Sigmoid colon (tissue), 6 donors: ENCODE measurements at regions not wholly inside any gene's neighbourhood (a gene's known extent, or its start where the extent isn't known, plus 50 kb on each side); places are given as distances from the start of the nearest gene placed in this dataset.

Experiments
- DNase-seq: peaks from one replicate; pipeline ENCODE4 v3.0.0-alpha.2; 2019
- H3K27ac ChIP-seq, 4 donors: fragments of 200-600 bp; sonication (generic); one replicate each; pipeline ENCODE4 v1.5.1; 2016 to 2019; ENCODE audit warnings: mild to moderate bottlenecking in 1 of 4
- H3K27me3 ChIP-seq, 3 donors: fragments of 200-600 bp; sonication (generic); one replicate each; pipeline ENCODE4 v1.5.1; 2019; ENCODE audit warnings: mild to moderate bottlenecking in 1 of 3
- H3K36me3 ChIP-seq, 4 donors: fragments of 200-600 bp; sonication (generic); one replicate each; pipeline ENCODE4 v1.5.1; 2016 to 2019
- H3K4me1 ChIP-seq, 4 donors: fragments of 200-600 bp; sonication (generic); one replicate each; pipeline ENCODE4 v1.5.1; 2017 to 2019
- H3K4me3 ChIP-seq, 4 donors: fragments of 200-600 bp; sonication (generic); one replicate each; pipeline ENCODE4 v1.5.1; 2017 to 2019; ENCODE audit warnings: mild to moderate bottlenecking in 2 of 4, moderate library complexity in 1 of 4
- H3K9me3 ChIP-seq, 4 donors: fragments of 200-600 bp in 3 of 4; sonication (generic) in 3 of 4; one replicate each; pipeline versions ENCODE4 v1.5.1 to v1.6.1; 2013 to 2019
- EP300 ChIP-seq, 4 donors: sonication (generic); formaldehyde crosslinking; IDR thresholded peaks; one replicate each; pipeline ENCODE4 v1.6.1; 2017; ENCODE audit warnings: antibody characterized with exemption in 4 of 4
- POLR2A ChIP-seq, 2 donors: fragments of 450-650 bp; IDR thresholded peaks; one replicate each; pipeline ENCODE4 v1.6.1; 2016; ENCODE audit warnings: antibody characterized with exemption in 2 of 2, mild to moderate bottlenecking in 2 of 2, moderate library complexity in 2 of 2
- POLR2AphosphoS5 ChIP-seq, 4 donors: sonication (generic); formaldehyde crosslinking; IDR thresholded peaks; one replicate each; pipeline ENCODE4 v1.6.1; 2017; ENCODE audit warnings: antibody characterized with exemption in 4 of 4
- WGBS, 2 donors: extraction: QIAGEN DNeasy Blood & Tissue Kit; methylation state at CpG; one replicate each; pipeline ENCODE4 v1.1.7; 2013; 5-methylcytosine and 5-hydroxymethylcytosine counted together
- intact Hi-C: fragments of 100-400 bp; cut with DNase I; formaldehyde crosslinking; loops from one replicate; pipeline ENCODE4 v1.15.1; 2023
- TF ChIP-seq, protein P1 (sequence below), 4 experiments: fragments of 450-650 bp in 3 of 4; fragments of 200-600 bp in 1 of 4; IDR thresholded peaks; one replicate each; pipeline ENCODE4 v1.5.1; 2016 to 2019; ENCODE audit warnings: antibody characterized with exemption in 4 of 4, mild to moderate bottlenecking in 3 of 4, moderate library complexity in 2 of 4
- donor health status: healthy with polysubstance abuse.
- donor health status: healthy.

GRCh38 chr1:163725551-163725950 lies 403.8 kb downstream of the NUF2 start:
- intact Hi-C loops = no loop called here

GRCh38 chr1:163730411-163730821 lies 408.7 kb downstream of the NUF2 start:
- Histone ChIP-seq H3K27ac (no peak overlapping the region), H3K9me3 (no peaks in the 10 kb centered on the region), H3K4me1 (no peaks in the 10 kb centered on the region), H3K27me3 (no peaks in the 10 kb centered on the region), H3K4me3 (no peak overlapping the region), H3K36me3 (no peaks in the 10 kb centered on the region)
- TF ChIP-seq POLR2A (IDR thresholded peaks at IDR 0.05) = no peak
- no peak for TF ChIP-seq EP300 (IDR thresholded peaks at IDR 0.05)
- TF ChIP-seq POLR2AphosphoS5 (IDR thresholded peaks at IDR 0.05) = no peak
- TF ChIP-seq, protein P1, sequence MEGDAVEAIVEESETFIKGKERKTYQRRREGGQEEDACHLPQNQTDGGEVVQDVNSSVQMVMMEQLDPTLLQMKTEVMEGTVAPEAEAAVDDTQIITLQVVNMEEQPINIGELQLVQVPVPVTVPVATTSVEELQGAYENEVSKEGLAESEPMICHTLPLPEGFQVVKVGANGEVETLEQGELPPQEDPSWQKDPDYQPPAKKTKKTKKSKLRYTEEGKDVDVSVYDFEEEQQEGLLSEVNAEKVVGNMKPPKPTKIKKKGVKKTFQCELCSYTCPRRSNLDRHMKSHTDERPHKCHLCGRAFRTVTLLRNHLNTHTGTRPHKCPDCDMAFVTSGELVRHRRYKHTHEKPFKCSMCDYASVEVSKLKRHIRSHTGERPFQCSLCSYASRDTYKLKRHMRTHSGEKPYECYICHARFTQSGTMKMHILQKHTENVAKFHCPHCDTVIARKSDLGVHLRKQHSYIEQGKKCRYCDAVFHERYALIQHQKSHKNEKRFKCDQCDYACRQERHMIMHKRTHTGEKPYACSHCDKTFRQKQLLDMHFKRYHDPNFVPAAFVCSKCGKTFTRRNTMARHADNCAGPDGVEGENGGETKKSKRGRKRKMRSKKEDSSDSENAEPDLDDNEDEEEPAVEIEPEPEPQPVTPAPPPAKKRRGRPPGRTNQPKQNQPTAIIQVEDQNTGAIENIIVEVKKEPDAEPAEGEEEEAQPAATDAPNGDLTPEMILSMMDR (IDR thresholded peaks at IDR 0.05) = no peak
- WGBS, 2 donors = 13 to 50% methylated on average over 3 of the region's 3 CpGs
- no peak for DNase-seq
- intact Hi-C loops = no loop called here

More at GRCh38 chr1:163725551-163725950, 403.8 kb downstream of the NUF2 start:
- H3K9me3 ChIP-seq = no peaks in the 10 kb centered on the region
- H3K27me3 ChIP-seq = no peaks in the 10 kb centered on the region
- TF ChIP-seq, protein P1 (IDR thresholded peaks at IDR 0.05) = no peak
- TF ChIP-seq POLR2AphosphoS5 (IDR thresholded peaks at IDR 0.05) (no peak), EP300 (IDR thresholded peaks at IDR 0.05) (no peak), POLR2A (IDR thresholded peaks at IDR 0.05) (no peak)
- H3K36me3 ChIP-seq = no peaks in the 10 kb centered on the region
- no peak overlapping the region for H3K27ac ChIP-seq
- no peaks in the 10 kb centered on the region for H3K4me1 ChIP-seq
- H3K4me3 ChIP-seq = no peak overlapping the region
- DNase-seq = no peak

GRCh38 chr1:163737261-163737660 lies 415.5 kb downstream of the NUF2 start:
- H3K4me1 ChIP-seq = no peaks in the 10 kb centered on the region
- H3K9me3 ChIP-seq = no peaks in the 10 kb centered on the region
- intact Hi-C loops = no loop called here
- H3K27ac ChIP-seq = no peak overlapping the region
- WGBS, 2 donors = 49 to 63% methylated on average over 2 of the region's 2 CpGs
- DNase-seq = no peak
- no peak for TF ChIP-seq EP300 (IDR thresholded peaks at IDR 0.05)
- TF ChIP-seq POLR2AphosphoS5 (IDR thresholded peaks at IDR 0.05) = no peak
- TF ChIP-seq, protein P1 (IDR thresholded peaks at IDR 0.05) = no peak
- no peak for TF ChIP-seq POLR2A (IDR thresholded peaks at IDR 0.05)
- no peaks in the 10 kb centered on the region for H3K27me3 ChIP-seq
- no peaks in the 10 kb centered on the region for H3K36me3 ChIP-seq
- H3K4me3 ChIP-seq = no peak overlapping the region

GRCh38 chr1:163744301-163744887 lies 422.6 kb downstream of the NUF2 start:
- H3K27ac ChIP-seq = no peak overlapping the region

More at GRCh38 chr1:163744301-163744887, 422.6 kb downstream of the NUF2 start:
- Histone ChIP-seq H3K4me3 (no peak overlapping the region), H3K27me3 (no peaks in the 10 kb centered on the region), H3K9me3 (peaks cover 0 to 6% (median 0%) of the 10 kb centered on the region in 4 donors), H3K36me3 (no peaks in the 10 kb centered on the region), H3K4me1 (no peaks in the 10 kb centered on the region)
- intact Hi-C loops = no loop called here
- TF ChIP-seq POLR2AphosphoS5 (IDR thresholded peaks at IDR 0.05) = no peak
- TF ChIP-seq, protein P1 (IDR thresholded peaks at IDR 0.05) = no peak
- TF ChIP-seq POLR2A (IDR thresholded peaks at IDR 0.05) = no peak
- TF ChIP-seq EP300 (IDR thresholded peaks at IDR 0.05) = no peak
- 83 to 89% methylated on average over 2 of the region's 2 CpGs for WGBS, 2 donors
- no peak for DNase-seq
